ENCODE measurements at regions not wholly inside any gene's neighbourhood (a gene's known extent, or its start where the extent isn't known, plus 50 kb on each side); places are given as distances from the start of the nearest gene placed in this dataset.

- TF ChIP-seq MYC (IDR thresholded peaks at IDR 0.05; ENCODE audit: low read depth, low read length) (peak; percentile 79), MYC (CRISPR knock-in tag; IDR thresholded peaks at IDR 0.05; ENCODE audit: borderline replicate concordance, low read depth) (no peak), RFX7 (CRISPR knock-in tag; IDR thresholded peaks at IDR 0.05) (no peak), ZNF175 (CRISPR knock-in tag; IDR thresholded peaks at IDR 0.05; ENCODE audit: low read depth) (no peak; the same call in 1 of the 2 replicates), DIDO1 (tag; IDR thresholded peaks at IDR 0.05; ENCODE audit: low read depth) (no peak), E2F5 (CRISPR knock-in tag; IDR thresholded peaks at IDR 0.05) (no peak), ZNF518B (CRISPR knock-in tag; IDR thresholded peaks at IDR 0.05) (no peak), ZNF75A (CRISPR knock-in tag; IDR thresholded peaks at IDR 0.05) (no peak), PRMT5 (CRISPR knock-in tag; IDR thresholded peaks at IDR 0.05) (no peak), GATAD2A (IDR thresholded peaks at IDR 0.05) (peak; percentile 87; the same call in 1 of the 2 replicates), RNF219 (CRISPR knock-in tag; IDR thresholded peaks at IDR 0.05) (no peak), GMEB1 (CRISPR knock-in tag; IDR thresholded peaks at IDR 0.05) (no peak), SETDB1 (IDR thresholded peaks at IDR 0.05; ENCODE audit: low read length) (no peak), ARNT (IDR thresholded peaks at IDR 0.05) (peak; percentile 74 to 89; a peak in 2 of 4 replicates), DDX20 (tag; IDR thresholded peaks at IDR 0.05; ENCODE audit: low read depth) (no peak), CBFA2T2 (conservative IDR thresholded peaks at IDR 0.05) (peak; percentile 99), MLX (CRISPR knock-in tag; conservative IDR thresholded peaks at IDR 0.05) (no peak), CAMTA2 (CRISPR knock-in tag; conservative IDR thresholded peaks at IDR 0.05) (no peak), POLR2H (tag; IDR thresholded peaks at IDR 0.05; ENCODE audit: low read depth) (no peak), BRF1 (IDR thresholded peaks at IDR 0.05; ENCODE audit: borderline replicate concordance, extremely low read depth, insufficient read length) (no peak)
These were observed 139.8 kb upstream of the CDK13 start (continued) for GRCh38 chr7:39810204-39810642.

All from K562 (cell line).